Erythroblast (primary cell): ENCODE measurements at regions not wholly inside any gene's neighbourhood (a gene's known extent, or its start where the extent isn't known, plus 50 kb on each side); places are given as distances from the start of the nearest gene placed in this dataset.
"Not testable (repeated sequence)": the region's sequence is repeated elsewhere in the genome, so short reads cannot be mapped to it uniquely, and the experiment has no call there.

Experiments used
- GATA1 ChIP-seq: IDR thresholded peaks from 2 replicates; pipeline ENCODE4 v1.6.1; 2011; ENCODE audit warnings: low read depth, mild to moderate bottlenecking, control low read depth, low read length, moderate library complexity
- POLR2A ChIP-seq: IDR thresholded peaks from 2 replicates; pipeline ENCODE4 v1.6.1; 2011; ENCODE audit warnings: mild to moderate bottlenecking, low read length

DNA sequence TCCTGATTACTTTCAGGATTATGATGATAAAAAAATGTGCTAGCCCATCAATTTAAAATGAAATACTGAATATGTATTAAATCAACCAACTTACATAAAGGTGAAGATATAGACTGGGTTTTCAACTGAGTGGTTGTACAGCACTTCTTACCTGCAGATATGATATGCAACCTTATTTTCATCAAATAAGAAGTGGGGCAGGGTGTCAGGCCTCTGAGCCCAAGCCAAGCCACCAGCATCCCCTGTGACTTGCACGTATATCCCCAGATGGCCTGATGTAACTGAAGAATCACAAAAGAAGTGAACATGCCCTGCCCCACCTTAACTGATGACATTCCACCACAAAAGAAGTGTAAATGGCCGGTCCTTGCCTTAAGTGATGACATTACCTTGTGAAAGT is 117.3 kb upstream of the GJE1 start:
- not testable (repeated sequence) for TF ChIP-seq POLR2A, GATA1
